Natural killer cell (primary cell): ENCODE measurements at regions not wholly inside any gene's neighbourhood (a gene's known extent, or its start where the extent isn't known, plus 50 kb on each side); places are given as distances from the start of the nearest gene placed in this dataset.

Experiments
- ATAC-seq, 3 donors: fragments of 150-1000 bp in 2 of 3; fragments of 200-7000 bp in 1 of 3; cut with Tn5 transposase; 1 replicate in 1 of 3; 2 replicates in 2 of 3; pipeline ENCODE4 v1.10.0; 2021; ENCODE audit warnings: mild to moderate bottlenecking in 2 of 3, moderate library complexity in 2 of 3
- DNase-seq, 2 donors: peaks; one replicate each; pipeline versions ENCODE4 v3.0.0 to v3.0.0-alpha.2; 2013 to 2021; ENCODE audit warnings: mixed read lengths in 1 of 2
- H3K27ac ChIP-seq: one replicate; pipeline ENCODE4 v1.5.1; 2013; ENCODE audit warnings: mild to moderate bottlenecking, low read length
- H3K27me3 ChIP-seq: one replicate; pipeline ENCODE4 v1.6.1; 2013; ENCODE audit warnings: low read length; ENCODE audit not compliant: control insufficient read depth, insufficient read depth
- H3K36me3 ChIP-seq: one replicate; pipeline ENCODE4 v1.6.1; 2013; ENCODE audit warnings: low read length; ENCODE audit not compliant: control insufficient read depth, insufficient read depth
- H3K4me1 ChIP-seq: one replicate; pipeline ENCODE4 v1.6.1; 2013; ENCODE audit warnings: low read length; ENCODE audit not compliant: control insufficient read depth, insufficient read depth
- H3K4me3 ChIP-seq: one replicate; pipeline ENCODE4 v1.5.1; 2013; ENCODE audit warnings: low read length
- H3K9me3 ChIP-seq: one replicate; pipeline ENCODE4 v1.6.1; 2013; ENCODE audit warnings: low read length; ENCODE audit not compliant: control insufficient read depth, insufficient read depth
- H3K27ac Mint-ChIP-seq, 2 donors: one replicate each; pipeline ENCODE4 v1.8.0; 2022; ENCODE audit warnings: mild to moderate bottlenecking in 2 of 2, mixed read lengths in 2 of 2, moderate library complexity in 1 of 2
- H3K27me3 Mint-ChIP-seq, 2 donors: one replicate each; pipeline ENCODE4 v1.8.0; 2022; ENCODE audit warnings: low read depth in 2 of 2, mixed read lengths in 2 of 2
- H3K36me3 Mint-ChIP-seq: one replicate; pipeline ENCODE4 v1.8.0; 2022; ENCODE audit warnings: mixed read lengths
- H3K4me1 Mint-ChIP-seq, 2 donors: one replicate each; pipeline ENCODE4 v1.8.0; 2022; ENCODE audit warnings: mixed read lengths in 2 of 2
- H3K4me3 Mint-ChIP-seq: one replicate; pipeline ENCODE4 v1.8.0; 2022; ENCODE audit warnings: mild to moderate bottlenecking, moderate library complexity, mixed read lengths
- H3K9me3 Mint-ChIP-seq, 2 donors: one replicate each; pipeline ENCODE4 v1.8.0; 2022; ENCODE audit warnings: mixed read lengths in 2 of 2
- CTCF ChIP-seq: fragments of 200-600 bp; IDR thresholded peaks from one replicate; pipeline ENCODE4 v1.8.0; 2022; ENCODE audit warnings: antibody characterized with exemption
- WGBS: methylation state at CpG from one replicate; pipeline ENCODE4 v1.1.7; 2013; ENCODE audit warnings: missing lambda C conversion rate; ENCODE audit not compliant: insufficient coverage; 5-methylcytosine and 5-hydroxymethylcytosine counted together
- intact Hi-C: fragments of 100-400 bp; cut with micrococcal nuclease; formaldehyde crosslinking; loops from one replicate; pipeline ENCODE4 v1.14.2; 2022

GRCh38 chr4:12716896-12717295 is 767.2 kb downstream of the RAB28 start:
- WGBS, result 89% methylated on average over 1 of the region's 1 CpG
- Mint-ChIP-seq H3K4me3 (no peak overlapping the region), H3K36me3 (no peaks in the 10 kb centered on the region), H3K27ac (no peak overlapping the region), H3K4me1 (no peaks in the 10 kb centered on the region), H3K27me3 (no peaks in the 10 kb centered on the region), H3K9me3 (peaks cover 4 to 8% of the 10 kb centered on the region in 2 donors)
- no peaks in the 10 kb centered on the region for H3K4me1 ChIP-seq
- no peak overlapping the region for H3K4me3 ChIP-seq
- ATAC-seq (no peak), DNase-seq (no peak)
- H3K36me3 ChIP-seq, result no peaks in the 10 kb centered on the region
- no peaks in the 10 kb centered on the region for H3K27me3 ChIP-seq
- no peaks in the 10 kb centered on the region for H3K9me3 ChIP-seq
- H3K27ac ChIP-seq, result no peak overlapping the region
- intact Hi-C loops, result no loop called here
- TF ChIP-seq CTCF, result no peak

DNA sequence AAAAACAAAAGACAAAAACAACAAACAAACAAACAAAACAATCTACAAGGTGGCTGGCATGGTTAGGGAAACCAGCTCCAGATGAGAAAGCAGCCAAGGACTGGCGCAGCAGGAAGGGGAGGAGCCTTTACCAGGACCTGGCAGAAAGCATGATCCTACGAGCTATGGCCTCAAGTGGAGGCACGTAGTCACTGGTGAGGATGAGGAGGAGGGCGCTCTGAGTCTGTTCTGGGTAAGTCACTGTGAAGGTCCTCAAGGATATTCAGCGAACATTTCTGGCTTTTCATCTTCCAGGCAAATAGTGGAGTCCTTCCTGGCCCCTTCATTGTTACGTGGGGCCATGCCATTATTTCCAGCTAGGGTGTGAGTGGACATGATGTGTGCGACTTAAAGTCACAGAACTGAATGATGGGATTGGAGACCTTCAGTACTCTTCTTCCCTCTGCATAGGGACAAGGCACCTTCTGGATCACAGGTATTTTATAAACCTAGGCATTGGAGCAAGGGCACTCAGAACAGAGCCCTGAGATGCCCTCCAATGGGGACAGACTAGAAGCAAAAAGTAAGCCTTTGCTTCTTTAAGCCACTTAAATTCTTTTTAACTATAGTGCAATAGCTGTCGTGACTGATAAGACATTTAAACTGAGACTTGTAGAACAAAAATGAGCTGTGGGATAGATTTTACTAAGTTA is 771.3 kb downstream of the RAB28 start:
- no peaks in the 10 kb centered on the region for H3K36me3 Mint-ChIP-seq

GRCh38 chr4:12707381-12708175 is 776.6 kb downstream of the RAB28 start:
- Histone ChIP-seq H3K4me1 (no peaks in the 10 kb centered on the region), H3K9me3 (no peaks in the 10 kb centered on the region), H3K36me3 (no peaks in the 10 kb centered on the region), H3K27me3 (no peaks in the 10 kb centered on the region), H3K27ac (no peak overlapping the region), H3K4me3 (no peak overlapping the region)
- no peak for DNase-seq
- TF ChIP-seq CTCF, result no peak
- Mint-ChIP-seq H3K36me3 (no peaks in the 10 kb centered on the region), H3K4me3 (no peak overlapping the region), H3K4me1 (no peaks in the 10 kb centered on the region), H3K27me3 (no peaks in the 10 kb centered on the region), H3K27ac (no peak overlapping the region), H3K9me3 (peaks cover 6 to 8% of the 10 kb centered on the region in 2 donors)
- 94% methylated on average over 1 of the region's 1 CpG for WGBS
- no peak for ATAC-seq
- intact Hi-C loops, result no loop called here

More for the DNA sequence above, 771.3 kb downstream of the RAB28 start:
- Histone ChIP-seq H3K27me3 (no peaks in the 10 kb centered on the region), H3K27ac (no peak overlapping the region), H3K4me1 (no peaks in the 10 kb centered on the region), H3K4me3 (no peak overlapping the region), H3K9me3 (no peaks in the 10 kb centered on the region), H3K36me3 (no peaks in the 10 kb centered on the region)
- no peaks in the 10 kb centered on the region for H3K4me1 Mint-ChIP-seq
- no peak for TF ChIP-seq CTCF
- no peaks in the 10 kb centered on the region for H3K27me3 Mint-ChIP-seq
- WGBS, result 89% methylated on average over 8 of the region's 8 CpGs
- intact Hi-C loops, result no loop called here
- peaks cover 3 to 5% of the 10 kb centered on the region in 2 donors for H3K9me3 Mint-ChIP-seq
- ATAC-seq (no peak), DNase-seq (no peak)
- no peak overlapping the region for H3K27ac Mint-ChIP-seq
- H3K4me3 Mint-ChIP-seq, result no peak overlapping the region
